OCI-LY1 (cell line): ENCODE measurements at regions not wholly inside any gene's neighbourhood (a gene's known extent, or its start where the extent isn't known, plus 50 kb on each side); places are given as distances from the start of the nearest gene placed in this dataset.

ENCODE experiments used
- CTCF ChIP-seq: fragments of 200-600 bp; sonication (generic), shearing (Covaris generic); IDR thresholded peaks from 2 replicates; pipeline ENCODE4 v1.5.1; 2017; ENCODE audit warnings: mild to moderate bottlenecking, antibody characterized with exemption, low read length, moderate library complexity, mixed read lengths
- EZH2 ChIP-seq: fragments of 200-600 bp; sonication (generic), shearing (Covaris generic); IDR thresholded peaks from 2 replicates; pipeline ENCODE4 v1.8.0; 2017; ENCODE audit warnings: borderline replicate concordance, mixed run types, mild to moderate bottlenecking, antibody characterized with exemption, low read length, moderate library complexity, mixed read lengths

GRCh38 chr3:135596563-135596962, 369.0 kb upstream of the PPP2R3A start:
- TF ChIP-seq CTCF (no peak), EZH2 (no peak)
